GM23338 (cell line): ENCODE measurements at regions not wholly inside any gene's neighbourhood (a gene's known extent, or its start where the extent isn't known, plus 50 kb on each side); places are given as distances from the start of the nearest gene placed in this dataset.
A peak's percentile ranks its signal among the peaks of the same experiment; 100 is the strongest.

Source experiments
- ATAC-seq: fragments of 200-7000 bp; cut with Tn5 transposase; 3 replicates; pipeline ENCODE4 v1.9.1; 2020
- DNase-seq: peaks from one replicate; pipeline ENCODE4 v3.0.0-alpha.2; 2015; ENCODE audit warnings: low spot score
- H2AFZ ChIP-seq: fragments of 200-600 bp; sonication (generic); 2 replicates; pipeline ENCODE4 v1.8.0; 2016; ENCODE audit warnings: antibody characterized with exemption, mild to moderate bottlenecking, moderate library complexity
- H3F3A ChIP-seq: fragments of 200-600 bp; sonication (generic); replicated peaks from 2 replicates; pipeline ENCODE4 v1.8.0; 2017; ENCODE audit warnings: antibody characterized with exemption, mixed run types, low read depth
- H3K27ac ChIP-seq: fragments of 200-600 bp; sonication (generic); 2 replicates; pipeline ENCODE4 v1.6.1; 2016; ENCODE audit warnings: low read depth
- H3K27me3 ChIP-seq: fragments of 200-600 bp; sonication (generic); 2 replicates; pipeline ENCODE4 v1.8.0; 2016; ENCODE audit warnings: mild to moderate bottlenecking, mixed run types, moderate library complexity; ENCODE audit not compliant: insufficient read depth
- H3K36me3 ChIP-seq: fragments of 200-600 bp; sonication (generic); 2 replicates; pipeline ENCODE4 v1.8.0; 2016; ENCODE audit warnings: mild to moderate bottlenecking; ENCODE audit not compliant: insufficient read depth
- H3K4me1 ChIP-seq: fragments of 200-600 bp; sonication (generic); 2 replicates; pipeline ENCODE4 v1.8.0; 2016; ENCODE audit warnings: mild to moderate bottlenecking, moderate library complexity; ENCODE audit not compliant: insufficient read depth
- H3K4me2 ChIP-seq: fragments of 200-600 bp; sonication (generic); 2 replicates; pipeline ENCODE4 v1.7.1; 2017; ENCODE audit warnings: mixed run types
- H3K4me3 ChIP-seq: fragments of 200-600 bp; sonication (generic); 2 replicates; pipeline ENCODE4 v1.6.1; 2016; ENCODE audit warnings: mixed run types
- H3K79me2 ChIP-seq: fragments of 200-600 bp; sonication (generic); replicated peaks from 2 replicates; pipeline ENCODE4 v1.8.0; 2017; ENCODE audit warnings: mild to moderate bottlenecking; ENCODE audit not compliant: insufficient read depth
- H3K9me2 ChIP-seq: fragments of 200-600 bp; sonication (generic); 2 replicates; pipeline ENCODE4 v1.8.0; 2017; ENCODE audit not compliant: insufficient read depth
- H4K20me1 ChIP-seq: fragments of 200-600 bp; sonication (generic); replicated peaks from 2 replicates; pipeline ENCODE4 v1.8.0; 2017; ENCODE audit warnings: mild to moderate bottlenecking; ENCODE audit not compliant: insufficient read depth
- H3K27ac Mint-ChIP-seq: 2 replicates; pipeline ENCODE4 v1.8.0; 2020; ENCODE audit warnings: inconsistent platforms, mild to moderate bottlenecking, moderate library complexity, mixed read lengths
- H3K27me3 Mint-ChIP-seq: 3 replicates; pipeline ENCODE4 v1.8.0; 2022; ENCODE audit warnings: low read depth, mild to moderate bottlenecking, moderate library complexity, mixed read lengths, inconsistent platforms; ENCODE audit not compliant: insufficient read depth, poor library complexity
- H3K36me3 Mint-ChIP-seq: 3 replicates; pipeline ENCODE4 v1.8.0; 2021; ENCODE audit warnings: low read depth, mild to moderate bottlenecking, inconsistent platforms, moderate library complexity, mixed read lengths
- H3K4me1 Mint-ChIP-seq: 3 replicates; pipeline ENCODE4 v1.8.0; 2020; ENCODE audit warnings: mild to moderate bottlenecking, inconsistent platforms, mixed read lengths
- H3K4me3 Mint-ChIP-seq: 3 replicates; pipeline ENCODE4 v1.8.0; 2021; ENCODE audit warnings: moderate library complexity, mild to moderate bottlenecking, inconsistent platforms, mixed read lengths
- H3K9me3 Mint-ChIP-seq: 3 replicates; pipeline ENCODE4 v1.8.0; 2020; ENCODE audit warnings: moderate library complexity, mild to moderate bottlenecking, inconsistent platforms, mixed read lengths
- CREB1 ChIP-seq: fragments of 250-450 bp; sonication (Bioruptor Pico); IDR thresholded peaks from 2 replicates; pipeline ENCODE4 v1.5.0; 2020; ENCODE audit warnings: low read depth, mild to moderate bottlenecking, moderate library complexity
- EZH2 ChIP-seq: fragments of 200-600 bp; sonication (generic); IDR thresholded peaks from one replicate; pipeline ENCODE4 v1.8.0; 2017; ENCODE audit warnings: antibody characterized with exemption, mild to moderate bottlenecking, low read depth; ENCODE audit not compliant: unreplicated experiment
- EZH2phosphoT487 ChIP-seq: fragments of 200-600 bp; sonication (generic); IDR thresholded peaks from one replicate; pipeline ENCODE4 v1.8.1; 2018; ENCODE audit warnings: antibody characterized with exemption; ENCODE audit not compliant: unreplicated experiment
- JUNB ChIP-seq: IDR thresholded peaks from one replicate; pipeline ENCODE4 v1.6.1; 2016; ENCODE audit warnings: antibody characterized with exemption; ENCODE audit not compliant: unreplicated experiment
- NANOG ChIP-seq: IDR thresholded peaks from 2 replicates; pipeline ENCODE4 v1.6.1; 2016; ENCODE audit warnings: antibody characterized with exemption, borderline replicate concordance
- POLR2AphosphoS5 ChIP-seq: IDR thresholded peaks from 2 replicates; pipeline ENCODE4 v1.6.1; 2016; ENCODE audit warnings: antibody characterized with exemption, low read depth
- STAT1 ChIP-seq: IDR thresholded peaks from one replicate; pipeline ENCODE4 v1.6.1; 2016; ENCODE audit warnings: antibody characterized with exemption; ENCODE audit not compliant: unreplicated experiment
- ZNF114 ChIP-seq: fragments of 250-450 bp; sonication (Bioruptor Pico); IDR thresholded peaks from 2 replicates; pipeline ENCODE4 v1.5.0; 2020; ENCODE audit warnings: mild to moderate bottlenecking, moderate library complexity
- ZNF331 ChIP-seq: fragments of 250-450 bp; sonication (Bioruptor Pico); IDR thresholded peaks from 2 replicates; pipeline ENCODE4 v1.5.0; 2020; ENCODE audit warnings: low read depth, mild to moderate bottlenecking, moderate library complexity
- TF ChIP-seq, protein P1 (sequence below): IDR thresholded peaks from 2 replicates; pipeline ENCODE4 v1.6.1; 2016; ENCODE audit warnings: antibody characterized with exemption
- TF ChIP-seq, protein P2 (sequence below), 2 experiments: fragments of 200-600 bp in 1 of 2; sonication (generic) in 1 of 2; conservative IDR thresholded peaks; 2 replicates each; pipeline versions ENCODE4 v1.5.1 to v1.6.1; 2016 to 2017; ENCODE audit warnings: antibody characterized with exemption in 2 of 2, low read depth in 2 of 2, mild to moderate bottlenecking in 2 of 2, moderate library complexity in 1 of 2
- TF ChIP-seq, protein P3 (sequence below): IDR thresholded peaks from one replicate; pipeline ENCODE4 v1.6.1; 2018; ENCODE audit warnings: antibody characterized with exemption; ENCODE audit not compliant: unreplicated experiment

DNA sequence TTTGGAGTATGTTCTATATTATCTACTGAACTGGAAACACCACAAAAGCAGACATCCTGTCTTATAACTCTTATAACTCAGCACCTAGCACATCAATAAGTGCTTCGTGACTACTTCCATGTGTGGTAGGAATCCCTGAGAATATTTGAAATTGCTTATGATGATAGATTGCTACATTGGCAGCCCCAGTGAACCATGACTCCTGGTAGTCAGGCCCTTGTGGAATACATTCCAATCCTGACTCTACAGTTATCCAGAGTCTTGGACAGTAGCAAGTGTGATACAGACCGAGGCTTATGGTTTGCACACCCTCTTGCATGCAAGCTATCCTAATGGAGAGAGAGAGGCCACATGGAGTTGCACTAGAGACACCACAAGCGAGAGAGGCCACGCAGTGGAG, 59.5 kb upstream of the PHF21A start (continued):
- TF ChIP-seq JUNB (no peak), POLR2AphosphoS5 (no peak), STAT1 (no peak), ZNF331 (no peak), ZNF114 (CRISPR knock-in tag) (no peak), EZH2 (no peak), CREB1 (CRISPR knock-in tag) (no peak), EZH2phosphoT487 (no peak)

DNA sequence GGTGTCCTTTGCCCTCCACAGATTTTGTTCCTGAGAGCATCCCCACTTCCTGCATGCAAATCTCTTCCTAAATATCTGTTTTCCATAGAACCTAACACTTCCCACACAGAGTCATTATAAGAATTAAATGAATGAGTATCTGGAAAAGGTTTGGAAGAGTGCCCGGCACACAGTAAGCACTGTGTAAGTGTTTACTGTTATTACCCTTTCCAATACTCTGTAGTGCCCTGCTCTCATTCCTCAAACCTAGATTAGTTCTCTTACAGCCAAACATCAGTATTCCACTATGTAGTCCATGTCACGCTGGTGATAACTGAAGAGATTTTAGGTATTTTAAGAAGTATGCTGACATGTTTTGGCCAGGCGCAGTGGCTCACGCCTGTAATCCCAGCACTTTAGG, 57.3 kb upstream of the PHF21A start:
- Histone ChIP-seq H2AFZ (no peak overlapping the region), H3K27ac (no peak overlapping the region), H3K27me3 (no peaks in the 10 kb centered on the region), H4K20me1 (no peaks in the 10 kb centered on the region), H3K36me3 (no peaks in the 10 kb centered on the region), H3K9me2 (no peaks in the 10 kb centered on the region; the same call in 1 of the 2 replicates), H3F3A (no peaks in the 10 kb centered on the region), H3K79me2 (no peaks in the 10 kb centered on the region), H3K4me1 (no peaks in the 10 kb centered on the region), H3K4me2 (no peak overlapping the region), H3K4me3 (no peak overlapping the region)
- ATAC-seq = no peak
- no peak for DNase-seq
- H3K9me3 Mint-ChIP-seq = no peaks in the 10 kb centered on the region
- H3K4me1 Mint-ChIP-seq = no peaks in the 10 kb centered on the region
- no peak overlapping the region for H3K27ac Mint-ChIP-seq
- no peaks in the 10 kb centered on the region; the same call in 2 of the 3 replicates for H3K36me3 Mint-ChIP-seq
- no peak overlapping the region for H3K4me3 Mint-ChIP-seq
- TF ChIP-seq ZNF114 (CRISPR knock-in tag) (no peak), EZH2 (no peak), JUNB (no peak), STAT1 (no peak)
- H3K27me3 Mint-ChIP-seq = peaks cover 4% of the 10 kb centered on the region

DNA sequence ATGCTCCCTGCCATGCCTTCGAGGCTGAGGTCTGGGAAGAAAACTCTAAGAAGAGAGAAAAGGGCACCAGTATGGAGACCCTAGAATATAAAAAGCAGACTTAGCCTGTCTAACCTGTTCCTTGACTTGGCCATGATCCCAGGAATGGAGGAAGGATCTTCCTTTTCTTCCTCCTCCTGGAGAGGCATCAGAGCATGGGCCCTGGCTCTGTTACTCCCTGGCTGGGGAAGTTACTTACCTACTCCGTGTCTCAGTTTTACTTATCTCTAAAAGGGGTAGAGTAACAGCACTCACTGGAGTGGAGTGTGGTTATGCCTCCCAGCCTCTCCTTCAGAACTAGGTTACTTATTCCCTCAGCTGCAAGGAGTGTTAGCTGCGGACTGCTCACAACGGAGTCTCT, 55.2 kb upstream of the PHF21A start:
- Histone ChIP-seq H3K79me2 (no peaks in the 10 kb centered on the region), H3K27ac (no peak overlapping the region), H3K4me1 (no peaks in the 10 kb centered on the region), H4K20me1 (no peaks in the 10 kb centered on the region), H3K4me2 (no peak overlapping the region), H3K9me2 (no peaks in the 10 kb centered on the region; the same call in 1 of the 2 replicates), H3K36me3 (no peaks in the 10 kb centered on the region), H3F3A (no peaks in the 10 kb centered on the region), H2AFZ (peak overlapping the region; percentile 83), H3K27me3 (no peaks in the 10 kb centered on the region), H3K4me3 (no peak overlapping the region)
- no peak for ATAC-seq
- Mint-ChIP-seq H3K36me3 (no peaks in the 10 kb centered on the region), H3K9me3 (no peaks in the 10 kb centered on the region), H3K27ac (no peak overlapping the region), H3K27me3 (no peaks in the 10 kb centered on the region), H3K4me1 (no peaks in the 10 kb centered on the region), H3K4me3 (no peak overlapping the region)
- no peak for DNase-seq
- TF ChIP-seq POLR2AphosphoS5 (no peak), ZNF114 (CRISPR knock-in tag) (no peak), NANOG (no peak), CREB1 (CRISPR knock-in tag) (no peak), JUNB (no peak), EZH2 (no peak), ZNF331 (no peak), EZH2phosphoT487 (no peak)
- TF ChIP-seq, protein P1, sequence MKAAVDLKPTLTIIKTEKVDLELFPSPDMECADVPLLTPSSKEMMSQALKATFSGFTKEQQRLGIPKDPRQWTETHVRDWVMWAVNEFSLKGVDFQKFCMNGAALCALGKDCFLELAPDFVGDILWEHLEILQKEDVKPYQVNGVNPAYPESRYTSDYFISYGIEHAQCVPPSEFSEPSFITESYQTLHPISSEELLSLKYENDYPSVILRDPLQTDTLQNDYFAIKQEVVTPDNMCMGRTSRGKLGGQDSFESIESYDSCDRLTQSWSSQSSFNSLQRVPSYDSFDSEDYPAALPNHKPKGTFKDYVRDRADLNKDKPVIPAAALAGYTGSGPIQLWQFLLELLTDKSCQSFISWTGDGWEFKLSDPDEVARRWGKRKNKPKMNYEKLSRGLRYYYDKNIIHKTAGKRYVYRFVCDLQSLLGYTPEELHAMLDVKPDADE = no peak
- TF ChIP-seq, protein P2, sequence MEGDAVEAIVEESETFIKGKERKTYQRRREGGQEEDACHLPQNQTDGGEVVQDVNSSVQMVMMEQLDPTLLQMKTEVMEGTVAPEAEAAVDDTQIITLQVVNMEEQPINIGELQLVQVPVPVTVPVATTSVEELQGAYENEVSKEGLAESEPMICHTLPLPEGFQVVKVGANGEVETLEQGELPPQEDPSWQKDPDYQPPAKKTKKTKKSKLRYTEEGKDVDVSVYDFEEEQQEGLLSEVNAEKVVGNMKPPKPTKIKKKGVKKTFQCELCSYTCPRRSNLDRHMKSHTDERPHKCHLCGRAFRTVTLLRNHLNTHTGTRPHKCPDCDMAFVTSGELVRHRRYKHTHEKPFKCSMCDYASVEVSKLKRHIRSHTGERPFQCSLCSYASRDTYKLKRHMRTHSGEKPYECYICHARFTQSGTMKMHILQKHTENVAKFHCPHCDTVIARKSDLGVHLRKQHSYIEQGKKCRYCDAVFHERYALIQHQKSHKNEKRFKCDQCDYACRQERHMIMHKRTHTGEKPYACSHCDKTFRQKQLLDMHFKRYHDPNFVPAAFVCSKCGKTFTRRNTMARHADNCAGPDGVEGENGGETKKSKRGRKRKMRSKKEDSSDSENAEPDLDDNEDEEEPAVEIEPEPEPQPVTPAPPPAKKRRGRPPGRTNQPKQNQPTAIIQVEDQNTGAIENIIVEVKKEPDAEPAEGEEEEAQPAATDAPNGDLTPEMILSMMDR (conservative IDR thresholded peaks at IDR 0.05; ENCODE audit: low read depth in 2 of 2) = no peak
- TF ChIP-seq, protein P3, sequence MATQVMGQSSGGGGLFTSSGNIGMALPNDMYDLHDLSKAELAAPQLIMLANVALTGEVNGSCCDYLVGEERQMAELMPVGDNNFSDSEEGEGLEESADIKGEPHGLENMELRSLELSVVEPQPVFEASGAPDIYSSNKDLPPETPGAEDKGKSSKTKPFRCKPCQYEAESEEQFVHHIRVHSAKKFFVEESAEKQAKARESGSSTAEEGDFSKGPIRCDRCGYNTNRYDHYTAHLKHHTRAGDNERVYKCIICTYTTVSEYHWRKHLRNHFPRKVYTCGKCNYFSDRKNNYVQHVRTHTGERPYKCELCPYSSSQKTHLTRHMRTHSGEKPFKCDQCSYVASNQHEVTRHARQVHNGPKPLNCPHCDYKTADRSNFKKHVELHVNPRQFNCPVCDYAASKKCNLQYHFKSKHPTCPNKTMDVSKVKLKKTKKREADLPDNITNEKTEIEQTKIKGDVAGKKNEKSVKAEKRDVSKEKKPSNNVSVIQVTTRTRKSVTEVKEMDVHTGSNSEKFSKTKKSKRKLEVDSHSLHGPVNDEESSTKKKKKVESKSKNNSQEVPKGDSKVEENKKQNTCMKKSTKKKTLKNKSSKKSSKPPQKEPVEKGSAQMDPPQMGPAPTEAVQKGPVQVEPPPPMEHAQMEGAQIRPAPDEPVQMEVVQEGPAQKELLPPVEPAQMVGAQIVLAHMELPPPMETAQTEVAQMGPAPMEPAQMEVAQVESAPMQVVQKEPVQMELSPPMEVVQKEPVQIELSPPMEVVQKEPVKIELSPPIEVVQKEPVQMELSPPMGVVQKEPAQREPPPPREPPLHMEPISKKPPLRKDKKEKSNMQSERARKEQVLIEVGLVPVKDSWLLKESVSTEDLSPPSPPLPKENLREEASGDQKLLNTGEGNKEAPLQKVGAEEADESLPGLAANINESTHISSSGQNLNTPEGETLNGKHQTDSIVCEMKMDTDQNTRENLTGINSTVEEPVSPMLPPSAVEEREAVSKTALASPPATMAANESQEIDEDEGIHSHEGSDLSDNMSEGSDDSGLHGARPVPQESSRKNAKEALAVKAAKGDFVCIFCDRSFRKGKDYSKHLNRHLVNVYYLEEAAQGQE = no peak
